ENCODE measurements at regions not wholly inside any gene's neighbourhood (a gene's known extent, or its start where the extent isn't known, plus 50 kb on each side); places are given as distances from the start of the nearest gene placed in this dataset.

DNA sequence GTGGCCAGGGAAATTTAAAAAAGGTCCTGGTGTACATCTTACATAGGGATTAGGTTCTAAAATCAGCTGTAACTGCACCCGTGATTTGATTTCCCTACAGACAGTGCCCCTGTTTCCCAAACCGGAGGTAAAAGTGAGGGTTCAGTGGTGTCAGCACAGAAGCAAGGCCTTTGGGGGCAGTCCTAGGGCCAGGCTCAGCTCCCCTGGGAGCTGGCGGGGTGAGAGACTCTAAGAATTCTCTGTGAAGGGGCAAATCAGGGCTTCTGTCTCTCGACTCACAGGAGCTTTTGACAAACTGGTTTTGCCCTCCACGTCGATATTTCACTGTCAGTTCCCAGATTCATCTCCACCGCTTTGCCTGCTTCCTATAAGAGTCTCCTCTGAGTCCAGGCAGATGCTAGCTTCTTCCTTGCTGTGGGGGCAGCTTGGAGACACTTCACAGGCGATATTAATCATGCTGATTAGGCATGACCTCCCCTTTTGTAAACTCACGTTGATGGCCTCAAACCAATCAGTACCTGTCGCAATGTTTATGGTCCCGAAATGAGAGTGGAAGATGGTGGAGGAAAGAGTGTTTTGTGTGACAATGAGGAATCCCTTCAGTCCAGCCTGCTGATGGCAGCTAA lies 234.2 kb upstream of the TOX3 start:
- TF ChIP-seq, protein P1, sequence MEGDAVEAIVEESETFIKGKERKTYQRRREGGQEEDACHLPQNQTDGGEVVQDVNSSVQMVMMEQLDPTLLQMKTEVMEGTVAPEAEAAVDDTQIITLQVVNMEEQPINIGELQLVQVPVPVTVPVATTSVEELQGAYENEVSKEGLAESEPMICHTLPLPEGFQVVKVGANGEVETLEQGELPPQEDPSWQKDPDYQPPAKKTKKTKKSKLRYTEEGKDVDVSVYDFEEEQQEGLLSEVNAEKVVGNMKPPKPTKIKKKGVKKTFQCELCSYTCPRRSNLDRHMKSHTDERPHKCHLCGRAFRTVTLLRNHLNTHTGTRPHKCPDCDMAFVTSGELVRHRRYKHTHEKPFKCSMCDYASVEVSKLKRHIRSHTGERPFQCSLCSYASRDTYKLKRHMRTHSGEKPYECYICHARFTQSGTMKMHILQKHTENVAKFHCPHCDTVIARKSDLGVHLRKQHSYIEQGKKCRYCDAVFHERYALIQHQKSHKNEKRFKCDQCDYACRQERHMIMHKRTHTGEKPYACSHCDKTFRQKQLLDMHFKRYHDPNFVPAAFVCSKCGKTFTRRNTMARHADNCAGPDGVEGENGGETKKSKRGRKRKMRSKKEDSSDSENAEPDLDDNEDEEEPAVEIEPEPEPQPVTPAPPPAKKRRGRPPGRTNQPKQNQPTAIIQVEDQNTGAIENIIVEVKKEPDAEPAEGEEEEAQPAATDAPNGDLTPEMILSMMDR (IDR thresholded peaks at IDR 0.05) = no peak
- no peak for TF ChIP-seq POLR2A (IDR thresholded peaks at IDR 0.05)

Measured in stomach (tissue), 4 donors.